Neuronal stem cell (in vitro differentiated cells): ENCODE measurements at regions not wholly inside any gene's neighbourhood (a gene's known extent, or its start where the extent isn't known, plus 50 kb on each side); places are given as distances from the start of the nearest gene placed in this dataset. TPM values are rescaled to one million over a fixed set of nuclear protein-coding genes. Genes with fewer than 3 reads are reported as not detected.

Source experiments
- DNase-seq: peaks from one replicate; pipeline ENCODE4 v3.0.0-alpha.2; 2013; ENCODE audit warnings: low spot score
- H2AFZ ChIP-seq: one replicate; pipeline ENCODE4 v1.6.1; 2013; ENCODE audit warnings: mild to moderate bottlenecking, low read length, inconsistent platforms
- H2AK5ac ChIP-seq: 2 replicates; pipeline ENCODE4 v1.6.1; 2013; ENCODE audit warnings: low read depth, mild to moderate bottlenecking, inconsistent platforms, low read length, moderate library complexity, mixed read lengths
- H2BK120ac ChIP-seq: 2 replicates; pipeline ENCODE4 v1.6.1; 2013; ENCODE audit warnings: low read depth, mild to moderate bottlenecking, inconsistent platforms, low read length, moderate library complexity, mixed read lengths
- H2BK12ac ChIP-seq: one replicate; pipeline ENCODE4 v1.6.1; 2013; ENCODE audit warnings: low read length, inconsistent platforms
- H2BK15ac ChIP-seq: 2 replicates; pipeline ENCODE4 v1.6.1; 2013; ENCODE audit warnings: mild to moderate bottlenecking, low read length, inconsistent platforms, mixed read lengths
- H2BK5ac ChIP-seq: one replicate; pipeline ENCODE4 v1.6.1; 2013; ENCODE audit warnings: inconsistent platforms, mild to moderate bottlenecking, low read length, moderate library complexity
- H3K14ac ChIP-seq: one replicate; pipeline ENCODE4 v1.6.1; 2013; ENCODE audit warnings: low read length, inconsistent platforms
- H3K18ac ChIP-seq: 2 replicates; pipeline ENCODE4 v1.6.1; 2013; ENCODE audit warnings: low read length, inconsistent platforms
- H3K23ac ChIP-seq: 2 replicates; pipeline ENCODE4 v1.6.1; 2013; ENCODE audit warnings: low read depth, mild to moderate bottlenecking, mixed read lengths, low read length, inconsistent platforms; ENCODE audit not compliant: poor library complexity
- H3K27ac ChIP-seq: replicated peaks from 3 replicates; pipeline ENCODE4 v1.5.1; 2013; ENCODE audit warnings: low read length, inconsistent platforms
- H3K27me3 ChIP-seq, 3 experiments: 2 replicates each; pipeline ENCODE4 v1.6.1; 2013; ENCODE audit warnings: low read length in 3 of 3, mild to moderate bottlenecking in 2 of 3, inconsistent platforms in 1 of 3, low read depth in 1 of 3, mixed read lengths in 1 of 3, moderate library complexity in 1 of 3; ENCODE audit not compliant: control insufficient read depth in 3 of 3, insufficient read depth in 3 of 3
- H3K36me3 ChIP-seq, 2 donors: replicated peaks in 1 of 2; 2 replicates each; pipeline ENCODE4 v1.6.1; 2013; ENCODE audit warnings: low read length in 2 of 2; ENCODE audit not compliant: control insufficient read depth in 2 of 2, insufficient read depth in 2 of 2
- H3K4ac ChIP-seq: 2 replicates; pipeline ENCODE4 v1.6.1; 2013; ENCODE audit warnings: inconsistent platforms, mild to moderate bottlenecking, low read length, moderate library complexity
- H3K4me1 ChIP-seq, 2 donors: 1 replicate in 1 of 2; 2 replicates in 1 of 2; pipeline ENCODE4 v1.6.1; 2013; ENCODE audit warnings: low read length in 2 of 2, low read depth in 1 of 2; ENCODE audit not compliant: control insufficient read depth in 2 of 2, insufficient read depth in 1 of 2
- H3K4me2 ChIP-seq: one replicate; pipeline ENCODE4 v1.6.1; 2013; ENCODE audit warnings: mild to moderate bottlenecking, low read length, inconsistent platforms; ENCODE audit not compliant: insufficient read depth, poor library complexity, severe bottlenecking
- H3K4me3 ChIP-seq, 2 donors: 2 replicates each; pipeline ENCODE4 v1.5.1; 2013; ENCODE audit warnings: low read length in 2 of 2, mild to moderate bottlenecking in 2 of 2, inconsistent platforms in 1 of 2, moderate library complexity in 1 of 2
- H3K79me1 ChIP-seq: one replicate; pipeline ENCODE4 v1.6.1; 2013; ENCODE audit warnings: low read depth, mild to moderate bottlenecking, inconsistent platforms, low read length, moderate library complexity
- H3K9ac ChIP-seq: one replicate; pipeline ENCODE4 v1.6.1; 2013; ENCODE audit warnings: mild to moderate bottlenecking, low read depth, low read length, inconsistent platforms; ENCODE audit not compliant: poor library complexity
- H3K9me3 ChIP-seq, 2 donors: replicated peaks in 1 of 2; 2 replicates each; pipeline versions ENCODE3 to v1.6.1; 2013; ENCODE audit warnings: low read length in 2 of 2, mild to moderate bottlenecking in 2 of 2, inconsistent platforms in 1 of 2, low read depth in 1 of 2, mixed read lengths in 1 of 2, moderate library complexity in 1 of 2; ENCODE audit not compliant: control insufficient read depth in 2 of 2, insufficient read depth in 1 of 2
- H4K8ac ChIP-seq: one replicate; pipeline ENCODE4 v1.6.1; 2013; ENCODE audit warnings: low read depth, mild to moderate bottlenecking, inconsistent platforms, low read length, moderate library complexity
- H4K91ac ChIP-seq: one replicate; pipeline ENCODE4 v1.6.1; 2013; ENCODE audit warnings: low read length, low read depth, mild to moderate bottlenecking, inconsistent platforms; ENCODE audit not compliant: poor library complexity
- WGBS, 2 donors: extraction: QIAGEN DNeasy Blood & Tissue Kit; methylation state at CpG; one replicate each; pipeline ENCODE4 v1.1.7; 2013; ENCODE audit warnings: missing lambda C conversion rate in 2 of 2, mixed read lengths in 1 of 2; ENCODE audit not compliant: insufficient read length in 2 of 2, insufficient replicate concordance in 1 of 2; ENCODE audit errors: extremely low coverage in 2 of 2; 5-methylcytosine and 5-hydroxymethylcytosine counted together
- small RNA-seq: library from polyadenylated mRNA; stranded (forward); fragments of <200 nt; extraction: miRNeasy Mini kit (QIAGEN cat#:217004); gene quantifications from one replicate; pipeline ENCODE3, GENCODE V24; 2013; ENCODE audit not compliant: insufficient read depth

DNA sequence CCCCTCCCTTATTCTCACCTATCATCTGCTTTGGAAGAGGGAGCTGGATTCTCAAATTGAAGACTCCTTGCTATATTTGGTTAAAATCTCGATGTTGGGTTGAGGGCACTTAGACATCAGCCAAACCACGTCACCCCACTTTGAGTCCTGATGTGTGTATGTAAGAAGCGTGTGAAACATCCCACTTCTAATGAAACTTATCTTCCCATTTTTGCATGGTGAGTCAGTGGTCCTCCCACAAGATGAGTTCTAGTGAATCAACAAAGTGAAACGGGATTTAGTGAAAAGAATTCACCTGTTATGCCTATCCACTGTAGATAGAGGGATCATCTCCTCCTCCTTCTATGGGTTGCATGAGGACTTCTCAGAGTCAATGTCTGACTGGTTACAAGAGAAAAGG lies 51.4 kb upstream of the SPRED2 start:
- Histone ChIP-seq H2AK5ac (no peak overlapping the region), H2BK12ac (no peak overlapping the region), H4K8ac (no peak overlapping the region), H2BK5ac (no peak overlapping the region), H3K9me3 (peaks cover 4 to 11% of the 10 kb centered on the region in 2 donors), H4K91ac (no peak overlapping the region), H2BK15ac (no peak overlapping the region), H3K18ac (no peak overlapping the region), H3K4ac (no peak overlapping the region), H3K27ac (no peak overlapping the region), H3K9ac (no peak overlapping the region), H3K23ac (no peak overlapping the region), H3K4me1 (no peaks in the 10 kb centered on the region), H3K27me3 (no peaks in the 10 kb centered on the region), H2AFZ (no peak overlapping the region), H2BK120ac (no peak overlapping the region), H3K14ac (no peak overlapping the region), H3K4me3 (no peak overlapping the region), H3K36me3 (no peaks in the 10 kb centered on the region), H3K4me2 (no peak overlapping the region), H3K79me1 (no peaks in the 10 kb centered on the region)
- no CpG with 5 or more reads among the region's 4 CpGs for whole genome bisulfite sequencing, 2 donors
- no peak for DNase-seq

DNA sequence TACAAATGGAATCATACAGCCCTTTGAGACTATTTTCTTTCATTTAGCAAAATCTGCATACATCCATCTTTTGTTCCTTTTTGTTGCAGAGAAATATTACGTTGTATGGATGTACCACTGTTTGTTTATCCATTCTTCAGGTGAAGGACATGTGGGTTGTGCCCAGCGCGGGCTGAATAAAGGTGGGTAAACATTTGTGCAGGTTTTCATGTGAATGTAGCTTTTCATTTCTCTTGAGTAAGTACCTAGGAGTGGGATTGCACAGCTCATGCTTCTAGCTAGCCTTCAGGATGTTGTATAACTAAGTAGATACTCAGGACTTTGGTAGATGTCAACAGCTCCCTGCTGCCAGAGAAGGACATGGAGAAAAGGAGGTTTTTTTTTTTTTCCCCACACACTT lies 50.6 kb upstream of the SPRED2 start:
- Histone ChIP-seq H3K4ac (no peak overlapping the region), H3K9me3 (peaks cover 2 to 4% of the 10 kb centered on the region in 2 donors), H2BK15ac (no peak overlapping the region), H3K27me3 (no peaks in the 10 kb centered on the region), H3K23ac (no peak overlapping the region), H3K4me3 (no peak overlapping the region), H3K9ac (no peak overlapping the region), H2BK5ac (no peak overlapping the region), H3K14ac (no peak overlapping the region), H3K79me1 (no peaks in the 10 kb centered on the region), H2BK120ac (no peak overlapping the region), H3K27ac (no peak overlapping the region), H4K8ac (no peak overlapping the region), H3K18ac (no peak overlapping the region), H3K4me2 (no peak overlapping the region), H3K36me3 (no peaks in the 10 kb centered on the region), H4K91ac (no peak overlapping the region), H2BK12ac (no peak overlapping the region), H2AFZ (no peak overlapping the region), H3K4me1 (no peaks in the 10 kb centered on the region), H2AK5ac (no peak overlapping the region)
- DNase-seq, result no peak
- no CpG with 5 or more reads among the region's 3 CpGs for WGBS, 2 donors

Small RNAs in the stretch of these regions (small RNA-seq; reads per million reads assigned to genes)
- gene MIR4778 (not detected), gene RN7SL635P (not detected), gene VTRNA2-2P (not detected)
